ENCODE measurements at regions not wholly inside any gene's neighbourhood (a gene's known extent, or its start where the extent isn't known, plus 50 kb on each side); places are given as distances from the start of the nearest gene placed in this dataset.

DNA sequence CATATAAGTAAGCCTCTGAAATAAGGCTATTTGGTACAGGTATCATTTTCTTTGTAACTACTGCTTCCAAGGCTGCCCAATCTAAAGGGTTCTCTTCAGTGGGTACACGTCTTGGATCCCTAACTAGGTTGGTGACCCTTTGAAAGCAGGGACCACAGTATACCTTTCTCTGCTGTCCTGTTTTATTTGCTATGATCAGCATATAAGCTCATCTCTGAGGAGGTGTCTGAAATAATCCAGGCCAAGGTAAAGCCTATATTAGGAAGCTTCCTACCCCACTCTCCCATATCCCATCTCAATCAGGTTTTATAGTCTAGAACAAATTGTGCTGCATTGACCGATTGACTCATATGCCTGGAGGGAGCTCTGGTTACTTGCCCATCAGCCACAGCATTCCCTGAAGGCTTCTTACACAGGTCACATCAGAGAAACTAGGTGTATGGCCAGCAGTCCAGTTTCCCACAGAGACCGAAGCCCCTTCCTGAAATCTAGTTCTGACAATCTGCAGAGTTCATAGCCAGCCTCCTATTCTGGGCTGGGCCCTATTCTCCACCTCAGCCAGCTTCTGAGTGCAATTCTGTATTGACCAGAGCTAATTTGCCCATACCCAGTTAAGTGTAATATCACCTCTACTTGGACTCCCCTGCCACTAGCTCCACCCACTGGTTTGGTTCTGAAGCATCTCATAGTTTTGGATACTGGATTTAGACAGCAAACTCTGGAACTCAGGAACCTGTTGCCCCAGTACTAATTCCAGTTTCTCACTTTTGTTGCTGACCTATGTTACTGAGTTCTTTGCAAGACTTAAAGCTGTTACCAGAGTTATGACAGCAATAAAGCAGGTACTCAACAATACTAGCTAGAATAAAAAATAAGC, 62.1 kb upstream of the ARHGAP20 start:
- H3K36me3 Mint-ChIP-seq, result no peaks in the 10 kb centered on the region
- H3K27ac Mint-ChIP-seq, result no peak overlapping the region
- peak in 1 of 2 donors; percentile 11 for ATAC-seq
- H3K27me3 Mint-ChIP-seq, result no peaks in the 10 kb centered on the region
- no peak for DNase-seq (ENCODE audit: low spot score)
- peaks cover 8% of the 10 kb centered on the region for H3K9me3 Mint-ChIP-seq
- H3K4me1 Mint-ChIP-seq (ENCODE audit: low read depth in 2 of 2), result peaks cover 0 to 3% of the 10 kb centered on the region in 2 donors
- no peak overlapping the region for H3K4me3 Mint-ChIP-seq

- no peak for DNase-seq (ENCODE audit: low spot score)
- ATAC-seq, result no peak
- Mint-ChIP-seq H3K9me3 (peaks cover 6% of the 10 kb centered on the region), H3K27ac (no peak overlapping the region), H3K27me3 (no peaks in the 10 kb centered on the region), H3K36me3 (no peaks in the 10 kb centered on the region), H3K4me1 (ENCODE audit: low read depth in 2 of 2) (peaks cover 0 to 3% of the 10 kb centered on the region in 2 donors), H3K4me3 (no peak overlapping the region)
Measured at GRCh38 chr11:110773442-110773841, 61.2 kb upstream of the ARHGAP20 start.

DNA sequence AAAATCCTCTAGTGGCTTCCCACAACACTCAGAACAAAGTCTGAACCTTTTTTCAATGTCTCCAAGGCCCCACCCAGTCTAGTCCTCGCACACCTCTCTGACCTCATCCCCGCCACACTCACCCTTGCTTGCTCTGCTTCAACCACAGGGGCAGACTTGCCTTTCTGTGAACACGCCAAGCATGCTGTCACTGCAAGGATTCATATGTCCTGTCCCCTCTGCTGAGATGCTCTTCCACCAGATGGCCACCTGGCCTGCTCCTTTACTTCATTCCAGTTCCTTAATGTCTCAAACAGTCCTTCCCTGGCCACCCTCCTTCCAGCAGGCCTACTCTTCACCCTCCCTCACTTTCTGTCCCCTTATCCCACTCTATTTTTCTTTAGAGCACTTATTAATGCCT, 60.6 kb upstream of the ARHGAP20 start:
- Mint-ChIP-seq H3K27me3 (no peaks in the 10 kb centered on the region), H3K4me1 (ENCODE audit: low read depth in 2 of 2) (peaks cover 0 to 3% of the 10 kb centered on the region in 2 donors), H3K36me3 (no peaks in the 10 kb centered on the region), H3K4me3 (no peak overlapping the region), H3K27ac (no peak overlapping the region), H3K9me3 (peaks cover 3% of the 10 kb centered on the region)
- no peak for DNase-seq (ENCODE audit: low spot score)
- ATAC-seq, result no peak

- H3K4me1 Mint-ChIP-seq (ENCODE audit: low read depth in 2 of 2), result peaks cover 0 to 3% of the 10 kb centered on the region in 2 donors
- peaks cover 3% of the 10 kb centered on the region for H3K9me3 Mint-ChIP-seq
- ATAC-seq, result no peak
- H3K27ac Mint-ChIP-seq, result no peak overlapping the region
- no peak for DNase-seq (ENCODE audit: low spot score)
- H3K27me3 Mint-ChIP-seq, result no peaks in the 10 kb centered on the region
- no peak overlapping the region for H3K4me3 Mint-ChIP-seq
- no peaks in the 10 kb centered on the region for H3K36me3 Mint-ChIP-seq
Measured at GRCh38 chr11:110766316-110766715, 54.1 kb upstream of the ARHGAP20 start.

DNA sequence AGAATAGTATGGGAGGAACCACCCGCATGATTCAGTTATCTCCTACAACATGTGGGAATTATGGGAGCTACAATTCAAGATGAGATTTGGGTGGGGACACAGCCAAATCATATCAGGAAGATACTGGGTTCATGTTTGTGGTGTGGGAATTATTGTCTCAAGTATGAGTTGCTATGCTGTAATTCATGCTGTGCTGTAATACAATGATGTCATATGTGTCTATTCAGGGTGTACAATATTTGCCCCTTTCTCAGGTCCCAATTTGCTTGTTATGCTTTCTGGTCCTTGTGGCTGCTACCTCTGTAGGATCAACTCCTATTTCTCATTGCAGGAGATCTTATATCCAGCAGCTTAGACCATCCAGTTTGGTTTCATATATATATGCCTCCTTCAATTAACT, 52.2 kb upstream of the ARHGAP20 start:
- Mint-ChIP-seq H3K4me1 (ENCODE audit: low read depth in 2 of 2) (peaks cover 0 to under 1% of the 10 kb centered on the region in 2 donors), H3K27ac (no peak overlapping the region), H3K9me3 (peaks cover under 1% of the 10 kb centered on the region), H3K4me3 (no peak overlapping the region), H3K36me3 (no peaks in the 10 kb centered on the region), H3K27me3 (no peaks in the 10 kb centered on the region)
- DNase-seq (ENCODE audit: low spot score) (no peak), ATAC-seq (no peak)

DNA sequence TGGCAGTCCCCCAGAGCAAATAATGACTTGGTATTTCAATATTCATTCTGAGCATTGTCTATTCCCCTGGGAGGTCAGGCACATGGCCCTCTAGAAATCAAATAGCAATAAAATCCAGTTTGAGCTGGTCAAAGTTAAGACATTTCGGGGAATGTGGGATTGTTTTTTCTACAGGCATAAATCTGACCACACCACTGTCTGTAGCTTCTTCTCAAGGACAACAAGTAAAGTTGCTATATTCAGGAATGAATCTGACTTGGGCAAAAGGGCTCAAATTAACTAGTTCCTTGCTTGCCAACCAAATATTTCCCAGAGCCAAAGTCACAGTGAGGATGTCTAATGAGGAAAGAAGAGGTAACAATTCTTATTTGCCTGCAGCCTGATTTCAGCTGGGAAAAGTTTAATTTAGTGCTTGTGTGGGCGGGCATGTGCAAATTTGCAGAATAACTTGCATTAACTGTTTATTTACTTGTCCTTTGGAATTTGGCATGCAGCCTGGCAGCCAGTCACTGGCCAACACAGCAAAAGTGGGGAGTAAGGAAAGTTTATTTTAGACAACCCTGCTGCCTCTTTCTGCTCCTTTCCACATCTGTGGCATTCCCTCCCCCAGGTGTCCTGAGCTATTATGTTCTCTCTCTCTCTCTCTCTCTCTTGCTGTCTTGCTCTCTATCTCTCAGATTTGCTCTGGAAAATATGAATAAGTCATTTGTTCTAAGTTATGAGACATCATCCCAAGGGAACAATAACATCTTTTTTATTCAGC, 51.2 kb upstream of the ARHGAP20 start:
- H3K4me1 Mint-ChIP-seq (ENCODE audit: low read depth in 2 of 2), result no peaks in the 10 kb centered on the region
- ATAC-seq, result no peak
- no peak overlapping the region for H3K27ac Mint-ChIP-seq
- H3K4me3 Mint-ChIP-seq, result no peak overlapping the region
- no peaks in the 10 kb centered on the region for H3K27me3 Mint-ChIP-seq
- no peaks in the 10 kb centered on the region for H3K9me3 Mint-ChIP-seq
- no peak for DNase-seq (ENCODE audit: low spot score)
- no peaks in the 10 kb centered on the region for H3K36me3 Mint-ChIP-seq

- ATAC-seq (no peak), DNase-seq (ENCODE audit: low spot score) (no peak)
- Mint-ChIP-seq H3K9me3 (no peaks in the 10 kb centered on the region), H3K27me3 (peaks cover 0 to 4% of the 10 kb centered on the region in 2 donors), H3K27ac (no peak overlapping the region), H3K4me3 (no peak overlapping the region), H3K4me1 (ENCODE audit: low read depth in 2 of 2) (no peaks in the 10 kb centered on the region), H3K36me3 (no peaks in the 10 kb centered on the region)
Measured at GRCh38 chr11:110762590-110762989, 50.4 kb upstream of the ARHGAP20 start.

Data from natural killer cell treated with Interleukin-12 subunit alpha and Interleukin-12 subunit beta and Interleukin-15 and Interleukin-18, amount 100 ng/mL, for 72 hours (primary cell).